HEK293 (cell line): ENCODE measurements at regions not wholly inside any gene's neighbourhood (a gene's known extent, or its start where the extent isn't known, plus 50 kb on each side); places are given as distances from the start of the nearest gene placed in this dataset.

Source experiments
- CTCF ChIA-PET: fragments of 350-600 bp; formaldehyde crosslinking; extraction: SDS; loops from one replicate; lab custom pipeline; 2021; ENCODE audit warnings: antibody characterized with exemption; lab: Yijun Ruan, JAX
- POLR2A ChIA-PET: fragments of 300-600 bp; formaldehyde crosslinking; extraction: SDS; loops from one replicate; lab custom pipeline; 2020; ENCODE audit warnings: antibody characterized with exemption, inconsistent platforms; lab: Yijun Ruan, JAX
- H3K27ac ChIP-seq: fragments of 200-500 bp; sonication (Bioruptor generic); 2 replicates; pipeline ENCODE4 v1.5.1; 2014; ENCODE audit warnings: low read depth, low read length, control low read depth, inconsistent platforms; ENCODE audit errors: extremely low read depth
- H3K36me3 ChIP-seq, 2 experiments: fragments of 200-500 bp in 1 of 2; sonication (Bioruptor generic) in 1 of 2; 1 replicate in 1 of 2; 2 replicates in 1 of 2; pipeline ENCODE4 v1.5.1; 2014 to 2017; ENCODE audit warnings: inconsistent platforms in 2 of 2, low read length in 2 of 2; ENCODE audit not compliant: control insufficient read depth in 2 of 2, insufficient read depth in 1 of 2
- H3K4me1 ChIP-seq: fragments of 200-500 bp; sonication (Bioruptor generic); 2 replicates; pipeline ENCODE4 v1.5.1; 2014; ENCODE audit warnings: mild to moderate bottlenecking, low read length, inconsistent platforms; ENCODE audit not compliant: control insufficient read depth, insufficient read depth
- H3K4me3 ChIP-seq: 2 replicates; pipeline ENCODE4 v1.5.1; 2011; ENCODE audit warnings: low read depth, mild to moderate bottlenecking, control low read depth, low read length, moderate library complexity
- H3K9me3 ChIP-seq: fragments of 200-500 bp; sonication (Bioruptor generic); 2 replicates; pipeline ENCODE4 v1.5.1; 2014; ENCODE audit warnings: low read depth, low read length, inconsistent platforms; ENCODE audit not compliant: control insufficient read depth, insufficient read depth
- FEZF1 ChIP-seq: fragments of 450-650 bp; formaldehyde crosslinking; IDR thresholded peaks from 2 replicates; pipeline ENCODE4 v1.5.1; 2016; ENCODE audit warnings: missing biosample characterization, missing genetic modification characterization
- PRDM1 ChIP-seq: fragments of 450-650 bp; formaldehyde crosslinking; IDR thresholded peaks from 2 replicates; pipeline ENCODE4; 2016; ENCODE audit warnings: missing biosample characterization, missing genetic modification characterization
- SP3 ChIP-seq: fragments of 450-650 bp; formaldehyde crosslinking; IDR thresholded peaks from 2 replicates; pipeline ENCODE4 v1.5.1; 2016; ENCODE audit warnings: missing biosample characterization, missing genetic modification characterization
- YY1 ChIP-seq: fragments of 450-650 bp; formaldehyde crosslinking; IDR thresholded peaks from 2 replicates; pipeline ENCODE4 v1.5.1; 2018; ENCODE audit warnings: missing biosample characterization, missing genetic modification characterization
- ZBTB1 ChIP-seq: fragments of 450-650 bp; formaldehyde crosslinking; IDR thresholded peaks from 2 replicates; pipeline ENCODE4 v1.5.1; 2016; ENCODE audit warnings: missing biosample characterization, missing genetic modification characterization
- ZBTB7A ChIP-seq: fragments of 450-650 bp; formaldehyde crosslinking; IDR thresholded peaks from 2 replicates; pipeline ENCODE4 v1.5.1; 2016; ENCODE audit warnings: low read depth, missing biosample characterization, missing genetic modification characterization
- ZNF132 ChIP-seq: fragments of 450-650 bp; formaldehyde crosslinking; IDR thresholded peaks from 2 replicates; pipeline ENCODE4 v1.5.1; 2017; ENCODE audit warnings: missing biosample characterization, missing genetic modification characterization, borderline replicate concordance
- ZNF184 ChIP-seq: fragments of 450-650 bp; IDR thresholded peaks from 2 replicates; pipeline ENCODE4 v1.5.1; 2018; ENCODE audit warnings: missing biosample characterization, mild to moderate bottlenecking, missing genetic modification characterization
- ZNF211 ChIP-seq: fragments of 450-650 bp; formaldehyde crosslinking; IDR thresholded peaks from 2 replicates; pipeline ENCODE4 v1.5.1; 2016; ENCODE audit warnings: low read depth, missing biosample characterization, missing genetic modification characterization
- ZNF324 ChIP-seq: fragments of 450-650 bp; formaldehyde crosslinking; IDR thresholded peaks from 2 replicates; pipeline ENCODE4 v1.5.1; 2016; ENCODE audit warnings: missing biosample characterization, missing genetic modification characterization
- ZNF354C ChIP-seq: fragments of 450-650 bp; formaldehyde crosslinking; IDR thresholded peaks from 2 replicates; pipeline ENCODE4 v1.5.1; 2016; ENCODE audit warnings: missing biosample characterization, missing genetic modification characterization, low read depth, borderline replicate concordance
- ZNF48 ChIP-seq: fragments of 450-650 bp; formaldehyde crosslinking; IDR thresholded peaks from 2 replicates; pipeline ENCODE4 v1.5.1; 2016; ENCODE audit warnings: missing biosample characterization, missing genetic modification characterization
- ZNF510 ChIP-seq: fragments of 450-650 bp; formaldehyde crosslinking; IDR thresholded peaks from 2 replicates; pipeline ENCODE4 v1.5.1; 2018; ENCODE audit warnings: mild to moderate bottlenecking, missing genetic modification characterization, missing biosample characterization; ENCODE audit not compliant: insufficient replicate concordance
- ZNF621 ChIP-seq: fragments of 450-650 bp; formaldehyde crosslinking; IDR thresholded peaks from 2 replicates; pipeline ENCODE4 v1.5.1; 2017; ENCODE audit warnings: missing biosample characterization, missing genetic modification characterization
- ZNF670 ChIP-seq: fragments of 450-650 bp; formaldehyde crosslinking; IDR thresholded peaks from 2 replicates; pipeline ENCODE4 v1.5.1; 2016; ENCODE audit warnings: missing biosample characterization, missing genetic modification characterization, low read depth
- ZNF776 ChIP-seq: fragments of 450-650 bp; formaldehyde crosslinking; IDR thresholded peaks from 2 replicates; pipeline ENCODE4 v1.5.0; 2017; ENCODE audit warnings: missing biosample characterization, missing genetic modification characterization, borderline replicate concordance
- ZNF792 ChIP-seq: fragments of 450-650 bp; formaldehyde crosslinking; IDR thresholded peaks from 2 replicates; pipeline ENCODE4 v1.5.1; 2016; ENCODE audit warnings: missing biosample characterization, missing genetic modification characterization
- ZNF837 ChIP-seq: fragments of 450-650 bp; formaldehyde crosslinking; IDR thresholded peaks from 2 replicates; pipeline ENCODE4 v1.5.1; 2016; ENCODE audit warnings: missing biosample characterization, missing genetic modification characterization
- ZXDB ChIP-seq: fragments of 450-650 bp; formaldehyde crosslinking; IDR thresholded peaks from 2 replicates; pipeline ENCODE4 v1.5.1; 2016; ENCODE audit warnings: missing biosample characterization, missing genetic modification characterization
- TF ChIP-seq, protein P1 (sequence below): fragments of 450-650 bp; formaldehyde crosslinking; IDR thresholded peaks from 2 replicates; pipeline ENCODE4 v1.5.1; 2016; ENCODE audit warnings: missing biosample characterization, missing genetic modification characterization
- TF ChIP-seq, protein P2 (sequence below): fragments of 450-650 bp; formaldehyde crosslinking; IDR thresholded peaks from 2 replicates; pipeline ENCODE4 v1.5.1; 2016; ENCODE audit warnings: missing biosample characterization, missing genetic modification characterization
- TF ChIP-seq, protein P3 (sequence below): fragments of 450-650 bp; formaldehyde crosslinking; IDR thresholded peaks from 2 replicates; pipeline ENCODE4 v1.5.1; 2016; ENCODE audit warnings: missing biosample characterization, missing genetic modification characterization
- TF ChIP-seq, protein P4 (sequence below): fragments of 450-650 bp; formaldehyde crosslinking; IDR thresholded peaks from 2 replicates; pipeline ENCODE4 v1.5.1; 2017; ENCODE audit warnings: missing biosample characterization, missing genetic modification characterization

DNA sequence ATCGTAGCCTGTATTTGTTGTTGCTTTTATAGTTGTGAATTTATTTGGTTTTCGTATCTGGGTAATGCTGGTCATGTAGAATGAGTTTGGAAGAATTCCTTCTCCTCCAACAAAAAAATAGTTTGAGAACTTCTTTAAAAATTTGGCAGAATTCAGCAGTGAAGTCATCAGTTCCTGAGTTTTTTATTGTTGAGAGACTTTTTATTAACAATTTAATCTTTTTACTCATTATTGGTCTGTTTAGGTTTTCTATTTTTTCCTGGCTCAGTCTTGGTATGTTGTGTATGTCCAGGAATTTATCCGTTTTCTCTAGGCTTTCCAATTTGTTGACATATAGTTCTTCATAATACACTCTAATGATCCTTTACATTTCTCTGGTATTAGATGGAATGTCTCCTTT, 1613.3 kb upstream of the PIK3C3 start (continued):
- TF ChIP-seq ZNF184 (tag by site-specific recombination) (no peak), ZNF132 (tag by site-specific recombination) (no peak), SP3 (tag by site-specific recombination) (no peak), ZNF510 (no peak), YY1 (no peak)
- TF ChIP-seq, protein P1, sequence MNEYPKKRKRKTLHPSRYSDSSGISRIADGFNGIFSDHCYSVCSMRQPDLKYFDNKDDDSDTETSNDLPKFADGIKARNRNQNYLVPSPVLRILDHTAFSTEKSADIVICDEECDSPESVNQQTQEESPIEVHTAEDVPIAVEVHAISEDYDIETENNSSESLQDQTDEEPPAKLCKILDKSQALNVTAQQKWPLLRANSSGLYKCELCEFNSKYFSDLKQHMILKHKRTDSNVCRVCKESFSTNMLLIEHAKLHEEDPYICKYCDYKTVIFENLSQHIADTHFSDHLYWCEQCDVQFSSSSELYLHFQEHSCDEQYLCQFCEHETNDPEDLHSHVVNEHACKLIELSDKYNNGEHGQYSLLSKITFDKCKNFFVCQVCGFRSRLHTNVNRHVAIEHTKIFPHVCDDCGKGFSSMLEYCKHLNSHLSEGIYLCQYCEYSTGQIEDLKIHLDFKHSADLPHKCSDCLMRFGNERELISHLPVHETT (tag by site-specific recombination), result no peak
- TF ChIP-seq, protein P2, sequence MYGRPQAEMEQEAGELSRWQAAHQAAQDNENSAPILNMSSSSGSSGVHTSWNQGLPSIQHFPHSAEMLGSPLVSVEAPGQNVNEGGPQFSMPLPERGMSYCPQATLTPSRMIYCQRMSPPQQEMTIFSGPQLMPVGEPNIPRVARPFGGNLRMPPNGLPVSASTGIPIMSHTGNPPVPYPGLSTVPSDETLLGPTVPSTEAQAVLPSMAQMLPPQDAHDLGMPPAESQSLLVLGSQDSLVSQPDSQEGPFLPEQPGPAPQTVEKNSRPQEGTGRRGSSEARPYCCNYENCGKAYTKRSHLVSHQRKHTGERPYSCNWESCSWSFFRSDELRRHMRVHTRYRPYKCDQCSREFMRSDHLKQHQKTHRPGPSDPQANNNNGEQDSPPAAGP (tag by site-specific recombination), result no peak

DNA sequence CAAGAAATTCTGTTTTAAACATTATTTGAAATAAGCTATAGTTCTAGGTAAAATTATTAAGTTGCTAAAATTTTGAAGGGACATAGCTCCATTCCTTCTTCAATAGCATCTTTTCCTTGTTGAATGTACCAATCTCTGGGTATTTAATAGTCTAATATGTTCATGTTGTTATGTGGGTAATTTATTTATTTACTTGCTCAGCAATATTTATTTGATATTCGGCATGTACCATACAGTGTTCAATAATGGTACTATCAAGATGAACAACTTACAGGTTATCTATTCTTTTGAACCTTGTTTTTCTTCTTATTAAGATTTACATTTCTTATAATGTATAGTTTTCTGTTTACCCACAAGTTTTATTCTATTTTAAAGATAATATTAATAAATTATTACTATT, 1616.8 kb upstream of the PIK3C3 start:
- CTCF ChIA-PET, result interaction anchor here (0.6 kb wide), 1 partner anchor 250 kb away, joined by 3 read pairs; no protein-coding TSS in a partner anchor

DNA sequence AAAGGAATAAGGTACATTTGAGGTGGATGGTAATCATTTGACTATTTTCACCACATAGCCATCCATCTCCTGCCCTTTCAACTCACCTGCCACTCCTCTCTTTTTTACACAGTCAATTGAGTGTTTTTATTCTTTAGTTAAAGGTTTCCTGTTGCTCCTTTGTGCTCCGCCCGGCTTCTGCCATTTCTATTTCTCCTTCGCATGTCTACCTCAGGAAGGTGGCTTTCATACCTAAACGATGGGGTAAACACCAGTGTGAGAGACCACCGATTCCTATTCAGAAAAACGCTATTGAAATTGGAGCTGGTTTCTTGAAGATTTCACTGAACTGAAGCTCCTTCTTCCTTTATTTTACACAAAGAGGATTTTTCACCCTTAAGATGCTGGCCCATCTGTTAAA, 1628.0 kb upstream of the PIK3C3 start:
- Histone ChIP-seq H3K4me1 (no peaks in the 10 kb centered on the region), H3K4me3 (no peak overlapping the region), H3K9me3 (no peaks in the 10 kb centered on the region), H3K36me3 (no peaks in the 10 kb centered on the region), H3K27ac (no peak overlapping the region)
- ChIA-PET CTCF (no interaction called here), POLR2A (no interaction called here)
- no peak for TF ChIP-seq ZNF211 (tag by site-specific recombination)
- no peak for TF ChIP-seq ZNF48
- TF ChIP-seq ZNF792, result no peak
- TF ChIP-seq ZNF670 (tag by site-specific recombination), result no peak

More for the DNA sequence above, 1616.8 kb upstream of the PIK3C3 start:
- no peak overlapping the region for H3K4me3 ChIP-seq
- POLR2A ChIA-PET, result no interaction called here
- no peaks in the 10 kb centered on the region for H3K9me3 ChIP-seq
- TF ChIP-seq PRDM1 (no peak), FEZF1 (tag by site-specific recombination) (no peak), ZNF837 (no peak), ZNF621 (tag by site-specific recombination) (no peak), ZXDB (tag by site-specific recombination) (no peak), ZBTB1 (no peak), ZBTB7A (no peak), ZNF354C (no peak), ZNF776 (no peak), ZNF324 (tag by site-specific recombination) (no peak)
- TF ChIP-seq, protein P3, sequence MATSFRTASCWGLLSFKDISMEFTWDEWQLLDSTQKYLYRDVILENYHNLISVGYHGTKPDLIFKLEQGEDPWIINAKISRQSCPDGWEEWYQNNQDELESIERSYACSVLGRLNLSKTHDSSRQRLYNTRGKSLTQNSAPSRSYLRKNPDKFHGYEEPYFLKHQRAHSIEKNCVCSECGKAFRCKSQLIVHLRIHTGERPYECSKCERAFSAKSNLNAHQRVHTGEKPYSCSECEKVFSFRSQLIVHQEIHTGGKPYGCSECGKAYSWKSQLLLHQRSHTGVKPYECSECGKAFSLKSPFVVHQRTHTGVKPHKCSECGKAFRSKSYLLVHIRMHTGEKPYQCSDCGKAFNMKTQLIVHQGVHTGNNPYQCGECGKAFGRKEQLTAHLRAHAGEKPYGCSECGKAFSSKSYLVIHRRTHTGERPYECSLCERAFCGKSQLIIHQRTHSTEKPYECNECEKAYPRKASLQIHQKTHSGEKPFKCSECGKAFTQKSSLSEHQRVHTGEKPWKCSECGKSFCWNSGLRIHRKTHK (tag by site-specific recombination), result no peak
- TF ChIP-seq, protein P4, sequence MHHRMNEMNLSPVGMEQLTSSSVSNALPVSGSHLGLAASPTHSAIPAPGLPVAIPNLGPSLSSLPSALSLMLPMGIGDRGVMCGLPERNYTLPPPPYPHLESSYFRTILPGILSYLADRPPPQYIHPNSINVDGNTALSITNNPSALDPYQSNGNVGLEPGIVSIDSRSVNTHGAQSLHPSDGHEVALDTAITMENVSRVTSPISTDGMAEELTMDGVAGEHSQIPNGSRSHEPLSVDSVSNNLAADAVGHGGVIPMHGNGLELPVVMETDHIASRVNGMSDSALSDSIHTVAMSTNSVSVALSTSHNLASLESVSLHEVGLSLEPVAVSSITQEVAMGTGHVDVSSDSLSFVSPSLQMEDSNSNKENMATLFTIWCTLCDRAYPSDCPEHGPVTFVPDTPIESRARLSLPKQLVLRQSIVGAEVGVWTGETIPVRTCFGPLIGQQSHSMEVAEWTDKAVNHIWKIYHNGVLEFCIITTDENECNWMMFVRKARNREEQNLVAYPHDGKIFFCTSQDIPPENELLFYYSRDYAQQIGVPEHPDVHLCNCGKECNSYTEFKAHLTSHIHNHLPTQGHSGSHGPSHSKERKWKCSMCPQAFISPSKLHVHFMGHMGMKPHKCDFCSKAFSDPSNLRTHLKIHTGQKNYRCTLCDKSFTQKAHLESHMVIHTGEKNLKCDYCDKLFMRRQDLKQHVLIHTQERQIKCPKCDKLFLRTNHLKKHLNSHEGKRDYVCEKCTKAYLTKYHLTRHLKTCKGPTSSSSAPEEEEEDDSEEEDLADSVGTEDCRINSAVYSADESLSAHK (tag by site-specific recombination), result no peak
- TF ChIP-seq, all 188 proteins: peak for 0
- H3K27ac ChIP-seq, result no peak overlapping the region
- no peaks in the 10 kb centered on the region for H3K4me1 ChIP-seq
- H3K36me3 ChIP-seq, result no peaks in the 10 kb centered on the region
